GM12891 (cell line): ENCODE measurements at regions not wholly inside any gene's neighbourhood (a gene's known extent, or its start where the extent isn't known, plus 50 kb on each side); places are given as distances from the start of the nearest gene placed in this dataset.

ENCODE experiments used
- PAX5 ChIP-seq: IDR thresholded peaks from 2 replicates; pipeline ENCODE4 v1.6.1; 2011; ENCODE audit warnings: low read length, moderate library complexity, mild to moderate bottlenecking; ENCODE audit not compliant: insufficient read depth, severe bottlenecking
- POLR2A ChIP-seq: IDR thresholded peaks from 2 replicates; pipeline ENCODE4 v1.6.1; 2011; ENCODE audit warnings: low read depth, low read length, control low read depth
- POLR2AphosphoS5 ChIP-seq: IDR thresholded peaks from 2 replicates; pipeline ENCODE4 v1.6.1; 2011; ENCODE audit warnings: low read depth, low read length, control low read depth
- SPI1 ChIP-seq: IDR thresholded peaks from 2 replicates; pipeline ENCODE4 v1.6.1; 2011; ENCODE audit warnings: low read depth, low read length, control low read depth
- TAF1 ChIP-seq: IDR thresholded peaks from 2 replicates; pipeline ENCODE4 v1.6.1; 2011; ENCODE audit warnings: low read depth, low read length, control low read depth

GRCh38 chr14:55749946-55750345 lies 169.9 kb downstream of the KTN1 start:
- no peak for TF ChIP-seq POLR2AphosphoS5
- no peak for TF ChIP-seq TAF1
- TF ChIP-seq POLR2A = no peak
- TF ChIP-seq SPI1 = no peak
- no peak for TF ChIP-seq PAX5
